Ishikawa (cell line): ENCODE measurements at regions not wholly inside any gene's neighbourhood (a gene's known extent, or its start where the extent isn't known, plus 50 kb on each side); places are given as distances from the start of the nearest gene placed in this dataset.

Experiments
- FOXM1 ChIP-seq: IDR thresholded peaks from 2 replicates; pipeline ENCODE4 v1.6.1; 2012; ENCODE audit warnings: low read depth, borderline replicate concordance
- MAX ChIP-seq: IDR thresholded peaks from 2 replicates; pipeline ENCODE4 v1.6.1; 2012

- TF ChIP-seq FOXM1 (no peak), MAX (no peak)
These were observed 431.6 kb upstream of the PTBP2 start for GRCh38 chr1:96290033-96290432.
